ENCODE measurements at regions not wholly inside any gene's neighbourhood (a gene's known extent, or its start where the extent isn't known, plus 50 kb on each side); places are given as distances from the start of the nearest gene placed in this dataset.
"Not testable (repeated sequence)": the region's sequence is repeated elsewhere in the genome, so short reads cannot be mapped to it uniquely, and the experiment has no call there.

GRCh38 chr2:173720306-173720705 is 244.9 kb downstream of the SP3 start:
- DNase-seq (ENCODE audit: low spot score) = no peak

GRCh38 chr2:173734797-173735196 is 230.4 kb downstream of the SP3 start:
- no peak for DNase-seq (ENCODE audit: low spot score)

- DNase-seq (ENCODE audit: low spot score) = not testable (repeated sequence)
Observed at GRCh38 chr2:173737954-173738575, 227.1 kb downstream of the SP3 start.

- DNase-seq (ENCODE audit: low spot score) = no peak
Observed at GRCh38 chr2:173739006-173739405, 226.2 kb downstream of the SP3 start.

GRCh38 chr2:173740639-173741038 is 224.5 kb downstream of the SP3 start:
- DNase-seq (ENCODE audit: low spot score) = no peak

GRCh38 chr2:173741759-173742158 is 223.4 kb downstream of the SP3 start:
- DNase-seq (ENCODE audit: low spot score) = no peak

GRCh38 chr2:173747035-173747434 is 218.1 kb downstream of the SP3 start:
- DNase-seq (ENCODE audit: low spot score) = no peak

- DNase-seq (ENCODE audit: low spot score) = peak; percentile 5
Observed at GRCh38 chr2:173749315-173749714, 215.9 kb downstream of the SP3 start.

GRCh38 chr2:173750353-173750801 is 214.8 kb downstream of the SP3 start:
- no peak for DNase-seq (ENCODE audit: low spot score)

- no peak for DNase-seq (ENCODE audit: low spot score)
Observed at GRCh38 chr2:173750831-173751230, 214.3 kb downstream of the SP3 start.

GRCh38 chr2:173751245-173751975 is 213.8 kb downstream of the SP3 start:
- DNase-seq (ENCODE audit: low spot score) = no peak

GRCh38 chr2:173752152-173752551 is 213.0 kb downstream of the SP3 start:
- DNase-seq (ENCODE audit: low spot score) = no peak

- no peak for DNase-seq (ENCODE audit: low spot score)
Observed at GRCh38 chr2:173753441-173753840, 211.7 kb downstream of the SP3 start.

GRCh38 chr2:173754165-173754564 is 211.0 kb downstream of the SP3 start:
- DNase-seq (ENCODE audit: low spot score) = no peak

- no peak for DNase-seq (ENCODE audit: low spot score)
Observed at GRCh38 chr2:173754837-173755236, 210.3 kb downstream of the SP3 start.

GRCh38 chr2:173755798-173756197 is 209.4 kb downstream of the SP3 start:
- no peak for DNase-seq (ENCODE audit: low spot score)

- no peak for DNase-seq (ENCODE audit: low spot score)
Observed at GRCh38 chr2:173759959-173760358, 205.2 kb downstream of the SP3 start.

- no peak for DNase-seq (ENCODE audit: low spot score)
Observed at GRCh38 chr2:173760553-173760952, 204.6 kb downstream of the SP3 start.

- no peak for DNase-seq (ENCODE audit: low spot score)
Observed at GRCh38 chr2:173761603-173762119, 203.5 kb downstream of the SP3 start.

- no peak for DNase-seq (ENCODE audit: low spot score)
Observed at GRCh38 chr2:173762221-173762620, 203.0 kb downstream of the SP3 start.

- no peak for DNase-seq (ENCODE audit: low spot score)
Observed at GRCh38 chr2:173762864-173763263, 202.3 kb downstream of the SP3 start.

- DNase-seq (ENCODE audit: low spot score) = no peak
Observed at GRCh38 chr2:173763641-173764040, 201.5 kb downstream of the SP3 start.

GRCh38 chr2:173764094-173764493 is 201.1 kb downstream of the SP3 start:
- DNase-seq (ENCODE audit: low spot score) = no peak
